MCF 10A (cell line): ENCODE measurements at regions not wholly inside any gene's neighbourhood (a gene's known extent, or its start where the extent isn't known, plus 50 kb on each side); places are given as distances from the start of the nearest gene placed in this dataset.

Experiments
- BruUV-seq: library from RNA; stranded (reverse); fragments of 400-500 nt; replicated peaks from 2 replicates; lab custom pipeline; 2021; lab: Mats Ljungman, UMichigan
- CTCF ChIA-PET: fragments of 300-600 bp; sonication (Branson Sonifier 250); formaldehyde crosslinking; extraction: SDS; loops from one replicate; lab custom pipeline; 2021; ENCODE audit warnings: antibody characterized with exemption, inconsistent platforms; lab: Yijun Ruan, JAX
- POLR2A ChIA-PET: fragments of 300-600, 350-650 bp; sonication (Branson Sonifier 250); formaldehyde crosslinking; extraction: SDS; loops from one replicate; lab custom pipeline; 2020; ENCODE audit warnings: antibody characterized with exemption, inconsistent platforms; lab: Yijun Ruan, JAX
- DNase-seq: peaks from one replicate; pipeline ENCODE4 v3.0.0-alpha.2; 2018; ENCODE audit not compliant: unreplicated experiment
- H3K27ac Mint-ChIP-seq: one replicate; pipeline ENCODE4 v1.8.0; 2022; ENCODE audit warnings: mild to moderate bottlenecking, low read depth, mixed read lengths; ENCODE audit not compliant: unreplicated experiment
- H3K27me3 Mint-ChIP-seq: one replicate; pipeline ENCODE4 v1.8.0; 2022; ENCODE audit warnings: mixed read lengths; ENCODE audit not compliant: insufficient read depth, unreplicated experiment
- H3K36me3 Mint-ChIP-seq: one replicate; pipeline ENCODE4 v1.8.0; 2022; ENCODE audit warnings: mild to moderate bottlenecking, moderate library complexity, mixed read lengths; ENCODE audit not compliant: insufficient read depth, unreplicated experiment
- H3K4me1 Mint-ChIP-seq: one replicate; pipeline ENCODE4 v1.8.0; 2022; ENCODE audit warnings: mixed read lengths; ENCODE audit not compliant: insufficient read depth, unreplicated experiment
- H3K4me3 Mint-ChIP-seq: one replicate; pipeline ENCODE4 v1.8.0; 2022; ENCODE audit warnings: mild to moderate bottlenecking, moderate library complexity, mixed read lengths; ENCODE audit not compliant: unreplicated experiment
- H3K9me3 Mint-ChIP-seq: one replicate; pipeline ENCODE4 v1.8.0; 2022; ENCODE audit warnings: mixed read lengths; ENCODE audit not compliant: unreplicated experiment
- intact Hi-C: fragments of 100-400 bp; cut with micrococcal nuclease; formaldehyde crosslinking; loops from 2 replicates; pipeline ENCODE4 v1.14.1; 2022
- TF ChIP-seq, protein P1 (sequence below): fragments of 200-600 bp; IDR thresholded peaks from one replicate; pipeline ENCODE4 v1.8.0; 2022; ENCODE audit warnings: antibody characterized with exemption, mild to moderate bottlenecking; ENCODE audit not compliant: unreplicated experiment

DNA sequence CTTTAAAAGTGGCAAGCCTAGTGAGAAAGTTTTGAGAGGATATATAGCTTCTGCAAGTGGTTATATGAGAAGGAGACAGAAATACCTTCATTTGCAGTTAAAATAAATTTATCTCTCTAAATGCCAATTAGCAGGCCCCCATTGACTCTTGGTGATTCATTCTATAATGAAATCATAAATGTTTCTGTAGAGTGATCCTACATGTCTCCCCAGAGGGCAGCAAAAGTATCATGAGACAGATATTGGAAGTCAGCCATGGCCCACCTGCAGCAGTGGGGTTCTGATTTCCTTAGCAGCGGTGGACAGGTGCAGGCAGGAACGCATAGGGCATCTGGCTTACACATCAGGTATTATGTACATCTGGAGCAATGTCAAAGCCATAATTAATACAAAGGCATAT lies 385.4 kb upstream of the SLC10A2 start:
- H3K27ac Mint-ChIP-seq, result no peak overlapping the region
- H3K4me3 Mint-ChIP-seq, result no peak overlapping the region
- BruUV-seq, result no TSS peak
- no peaks in the 10 kb centered on the region for H3K27me3 Mint-ChIP-seq
- ChIA-PET POLR2A (interaction anchor here (1.4 kb wide), 1 partner anchor 12 kb away, joined by 4 read pairs; no protein-coding TSS in a partner anchor), CTCF (interaction anchor here (0.9 kb wide), 1 partner anchor 42 kb away, joined by 3 read pairs; no protein-coding TSS in a partner anchor)
- intact Hi-C loops, result no loop called here
- DNase-seq, result no peak
- TF ChIP-seq, protein P1, sequence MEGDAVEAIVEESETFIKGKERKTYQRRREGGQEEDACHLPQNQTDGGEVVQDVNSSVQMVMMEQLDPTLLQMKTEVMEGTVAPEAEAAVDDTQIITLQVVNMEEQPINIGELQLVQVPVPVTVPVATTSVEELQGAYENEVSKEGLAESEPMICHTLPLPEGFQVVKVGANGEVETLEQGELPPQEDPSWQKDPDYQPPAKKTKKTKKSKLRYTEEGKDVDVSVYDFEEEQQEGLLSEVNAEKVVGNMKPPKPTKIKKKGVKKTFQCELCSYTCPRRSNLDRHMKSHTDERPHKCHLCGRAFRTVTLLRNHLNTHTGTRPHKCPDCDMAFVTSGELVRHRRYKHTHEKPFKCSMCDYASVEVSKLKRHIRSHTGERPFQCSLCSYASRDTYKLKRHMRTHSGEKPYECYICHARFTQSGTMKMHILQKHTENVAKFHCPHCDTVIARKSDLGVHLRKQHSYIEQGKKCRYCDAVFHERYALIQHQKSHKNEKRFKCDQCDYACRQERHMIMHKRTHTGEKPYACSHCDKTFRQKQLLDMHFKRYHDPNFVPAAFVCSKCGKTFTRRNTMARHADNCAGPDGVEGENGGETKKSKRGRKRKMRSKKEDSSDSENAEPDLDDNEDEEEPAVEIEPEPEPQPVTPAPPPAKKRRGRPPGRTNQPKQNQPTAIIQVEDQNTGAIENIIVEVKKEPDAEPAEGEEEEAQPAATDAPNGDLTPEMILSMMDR, result no peak
- no peaks in the 10 kb centered on the region for H3K9me3 Mint-ChIP-seq
- H3K36me3 Mint-ChIP-seq, result no peaks in the 10 kb centered on the region
- no peaks in the 10 kb centered on the region for H3K4me1 Mint-ChIP-seq

DNA sequence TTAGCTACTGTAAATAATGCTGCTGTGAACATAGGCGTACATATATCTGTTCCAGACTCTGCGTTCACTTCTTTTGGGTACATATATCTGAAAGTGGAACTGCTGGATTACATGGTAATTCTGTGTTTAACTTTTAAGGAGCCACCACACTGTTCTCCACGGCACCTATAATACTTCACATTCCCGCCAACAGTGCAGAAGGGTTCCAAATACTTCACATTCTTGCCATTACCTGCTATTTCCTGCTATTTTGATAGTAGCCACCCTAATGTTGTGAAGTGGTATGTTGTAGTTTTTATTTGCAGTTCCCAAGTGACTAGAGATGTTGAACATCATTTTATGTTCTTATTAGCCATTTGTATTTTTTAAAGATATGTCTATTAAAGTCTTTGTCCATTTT lies 377.4 kb upstream of the SLC10A2 start:
- CTCF ChIA-PET, result no interaction called here
- intact Hi-C loops, result no loop called here
- Mint-ChIP-seq H3K36me3 (no peaks in the 10 kb centered on the region), H3K27me3 (no peaks in the 10 kb centered on the region), H3K4me3 (no peak overlapping the region), H3K9me3 (no peaks in the 10 kb centered on the region), H3K27ac (no peak overlapping the region), H3K4me1 (peaks cover 5% of the 10 kb centered on the region)
- POLR2A ChIA-PET, result no interaction called here
- no peak for DNase-seq
- TF ChIP-seq, protein P1, result no peak
- BruUV-seq, result no TSS peak

DNA sequence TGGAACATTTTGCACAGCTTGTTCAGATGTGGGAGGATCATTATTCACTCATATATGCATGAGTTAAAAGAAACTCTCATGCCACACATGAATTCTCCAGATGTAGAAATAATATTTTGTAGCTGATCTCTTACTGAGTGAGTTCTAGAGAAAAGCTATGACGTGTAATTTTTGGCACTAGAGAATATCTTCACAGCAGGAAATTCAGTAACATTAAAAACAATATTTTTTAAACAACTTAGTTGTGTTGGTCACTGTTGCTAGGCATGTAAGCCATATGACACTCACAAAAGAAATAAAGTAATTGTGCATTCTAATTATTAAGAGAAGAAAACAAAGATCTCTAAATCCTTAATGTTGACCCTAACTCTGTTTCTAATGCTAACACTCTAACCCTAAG lies 371.4 kb upstream of the SLC10A2 start:
- no peak overlapping the region for H3K4me3 Mint-ChIP-seq
- no peaks in the 10 kb centered on the region for H3K4me1 Mint-ChIP-seq
- BruUV-seq, result no TSS peak
- intact Hi-C loops, result no loop called here
- no peak overlapping the region for H3K27ac Mint-ChIP-seq
- no peaks in the 10 kb centered on the region for H3K36me3 Mint-ChIP-seq
- H3K27me3 Mint-ChIP-seq, result no peaks in the 10 kb centered on the region
- ChIA-PET POLR2A (no interaction called here), CTCF (no interaction called here)
- TF ChIP-seq, protein P1, result no peak
- no peak for DNase-seq
- H3K9me3 Mint-ChIP-seq, result no peaks in the 10 kb centered on the region

DNA sequence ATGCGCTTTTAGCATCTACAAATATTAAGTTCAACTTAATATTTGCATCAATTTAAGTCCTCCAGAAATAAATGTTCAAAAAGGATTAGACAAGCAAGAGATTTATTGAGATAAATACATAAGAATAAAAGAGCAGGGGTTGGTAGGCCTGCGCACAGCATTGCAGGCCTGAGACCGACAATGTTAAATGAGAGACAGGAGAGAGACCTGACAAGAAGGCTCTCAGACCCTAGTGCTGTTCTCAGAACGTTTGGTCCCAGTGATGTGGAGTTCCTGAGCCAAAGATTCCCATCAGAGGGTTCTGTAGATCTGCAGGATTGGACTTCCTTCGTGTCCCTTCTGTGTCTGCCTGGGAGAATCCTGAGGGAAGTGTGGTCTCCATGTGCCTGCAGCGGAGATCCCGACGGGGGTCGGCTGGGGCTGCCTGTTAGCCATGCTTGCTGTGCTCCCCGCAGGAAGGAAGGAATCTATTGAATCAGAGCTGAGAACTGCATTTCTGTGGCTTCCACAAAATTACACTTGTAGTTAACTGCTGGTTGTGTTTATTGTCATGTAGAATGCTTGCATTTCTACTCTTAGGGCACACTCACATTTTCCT lies 369.9 kb upstream of the SLC10A2 start:
- H3K27me3 Mint-ChIP-seq, result no peaks in the 10 kb centered on the region
- no peaks in the 10 kb centered on the region for H3K9me3 Mint-ChIP-seq
- no TSS peak for BruUV-seq
- no peaks in the 10 kb centered on the region for H3K4me1 Mint-ChIP-seq
- ChIA-PET CTCF (no interaction called here), POLR2A (no interaction called here)
- intact Hi-C loops, result no loop called here
- DNase-seq, result no peak
- no peaks in the 10 kb centered on the region for H3K36me3 Mint-ChIP-seq
- TF ChIP-seq, protein P1, result no peak
- no peak overlapping the region for H3K27ac Mint-ChIP-seq
- no peak overlapping the region for H3K4me3 Mint-ChIP-seq
